ENCODE measurements at regions not wholly inside any gene's neighbourhood (a gene's known extent, or its start where the extent isn't known, plus 50 kb on each side); places are given as distances from the start of the nearest gene placed in this dataset.

- Mint-ChIP-seq H3K27me3 (peaks cover 19% of the 10 kb centered on the region), H3K9me3 (no peaks in the 10 kb centered on the region), H3K27ac (no peak overlapping the region), H3K4me3 (no peak overlapping the region), H3K36me3 (no peaks in the 10 kb centered on the region), H3K4me1 (no peaks in the 10 kb centered on the region)
- no peak for ATAC-seq
These were observed 177.2 kb downstream of the ERCC6L2 start for GRCh38 chr9:96052686-96053085.

- no peaks in the 10 kb centered on the region for H3K36me3 Mint-ChIP-seq
These were observed 175.9 kb downstream of the ERCC6L2 start for GRCh38 chr9:96051423-96051822.

GRCh38 chr9:96050861-96051155 is 175.3 kb downstream of the ERCC6L2 start:
- H3K9me3 Mint-ChIP-seq: no peaks in the 10 kb centered on the region
- peaks cover 37% of the 10 kb centered on the region for H3K27me3 Mint-ChIP-seq
- no peaks in the 10 kb centered on the region for H3K4me1 Mint-ChIP-seq
- no peak for ATAC-seq
- no peaks in the 10 kb centered on the region for H3K36me3 Mint-ChIP-seq
- H3K27ac Mint-ChIP-seq: no peak overlapping the region
- no peak overlapping the region for H3K4me3 Mint-ChIP-seq

More at GRCh38 chr9:96051423-96051822, 175.9 kb downstream of the ERCC6L2 start:
- peaks cover 31% of the 10 kb centered on the region for H3K27me3 Mint-ChIP-seq
- H3K4me1 Mint-ChIP-seq: no peaks in the 10 kb centered on the region
- no peaks in the 10 kb centered on the region for H3K9me3 Mint-ChIP-seq
- no peak overlapping the region for H3K4me3 Mint-ChIP-seq
- no peak overlapping the region for H3K27ac Mint-ChIP-seq
- ATAC-seq: no peak

GRCh38 chr9:96050048-96050860 is 174.8 kb downstream of the ERCC6L2 start:
- no peaks in the 10 kb centered on the region for H3K4me1 Mint-ChIP-seq
- no peak for ATAC-seq
- no peak overlapping the region for H3K27ac Mint-ChIP-seq
- H3K27me3 Mint-ChIP-seq: peaks cover 43% of the 10 kb centered on the region
- no peaks in the 10 kb centered on the region for H3K9me3 Mint-ChIP-seq
- H3K36me3 Mint-ChIP-seq: no peaks in the 10 kb centered on the region
- no peak overlapping the region for H3K4me3 Mint-ChIP-seq

- Mint-ChIP-seq H3K27ac (no peak overlapping the region), H3K36me3 (no peaks in the 10 kb centered on the region), H3K27me3 (peaks cover 44% of the 10 kb centered on the region), H3K4me3 (no peak overlapping the region), H3K9me3 (no peaks in the 10 kb centered on the region), H3K4me1 (no peaks in the 10 kb centered on the region)
- no peak for ATAC-seq
These were observed 173.7 kb downstream of the ERCC6L2 start for GRCh38 chr9:96048956-96049831.

GRCh38 chr9:96048104-96048955 is 172.8 kb downstream of the ERCC6L2 start:
- H3K27ac Mint-ChIP-seq: no peak overlapping the region
- no peak for ATAC-seq

GRCh38 chr9:96047741-96048103 is 172.2 kb downstream of the ERCC6L2 start:
- H3K9me3 Mint-ChIP-seq: no peaks in the 10 kb centered on the region
- peaks cover 44% of the 10 kb centered on the region for H3K27me3 Mint-ChIP-seq
- no peak for ATAC-seq
- no peaks in the 10 kb centered on the region for H3K4me1 Mint-ChIP-seq
- H3K27ac Mint-ChIP-seq: no peak overlapping the region
- no peak overlapping the region for H3K4me3 Mint-ChIP-seq
- no peaks in the 10 kb centered on the region for H3K36me3 Mint-ChIP-seq

More at GRCh38 chr9:96048104-96048955, 172.8 kb downstream of the ERCC6L2 start:
- Mint-ChIP-seq H3K4me1 (no peaks in the 10 kb centered on the region), H3K9me3 (no peaks in the 10 kb centered on the region), H3K4me3 (no peak overlapping the region), H3K27me3 (peaks cover 44% of the 10 kb centered on the region), H3K36me3 (no peaks in the 10 kb centered on the region)

- Mint-ChIP-seq H3K27ac (no peak overlapping the region), H3K27me3 (peaks cover 44% of the 10 kb centered on the region), H3K36me3 (no peaks in the 10 kb centered on the region), H3K9me3 (no peaks in the 10 kb centered on the region), H3K4me1 (no peaks in the 10 kb centered on the region), H3K4me3 (no peak overlapping the region)
- ATAC-seq: no peak
These were observed 171.7 kb downstream of the ERCC6L2 start for GRCh38 chr9:96047116-96047639.

GRCh38 chr9:96045811-96046210 is 170.3 kb downstream of the ERCC6L2 start:
- no peak overlapping the region for H3K27ac Mint-ChIP-seq
- no peaks in the 10 kb centered on the region for H3K9me3 Mint-ChIP-seq
- H3K36me3 Mint-ChIP-seq: no peaks in the 10 kb centered on the region
- H3K27me3 Mint-ChIP-seq: peaks cover 43% of the 10 kb centered on the region
- no peaks in the 10 kb centered on the region for H3K4me1 Mint-ChIP-seq
- no peak for ATAC-seq
- H3K4me3 Mint-ChIP-seq: no peak overlapping the region

GRCh38 chr9:96044401-96044800 is 168.9 kb downstream of the ERCC6L2 start:
- Mint-ChIP-seq H3K4me3 (no peak overlapping the region), H3K27me3 (peaks cover 34% of the 10 kb centered on the region), H3K36me3 (peaks cover under 1% of the 10 kb centered on the region), H3K4me1 (no peaks in the 10 kb centered on the region), H3K9me3 (peaks cover 2% of the 10 kb centered on the region), H3K27ac (no peak overlapping the region)
- ATAC-seq: no peak

GRCh38 chr9:96040591-96041461 is 165.3 kb downstream of the ERCC6L2 start:
- H3K4me1 Mint-ChIP-seq: no peaks in the 10 kb centered on the region
- H3K9me3 Mint-ChIP-seq: peaks cover 18% of the 10 kb centered on the region
- H3K27ac Mint-ChIP-seq: no peak overlapping the region

GRCh38 chr9:96038914-96039313 is 163.4 kb downstream of the ERCC6L2 start:
- Mint-ChIP-seq H3K4me3 (no peak overlapping the region), H3K36me3 (peaks cover 13% of the 10 kb centered on the region), H3K27ac (no peak overlapping the region)

More at GRCh38 chr9:96040591-96041461, 165.3 kb downstream of the ERCC6L2 start:
- no peak for ATAC-seq
- H3K27me3 Mint-ChIP-seq: peaks cover 18% of the 10 kb centered on the region
- H3K4me3 Mint-ChIP-seq: no peak overlapping the region
- peaks cover 13% of the 10 kb centered on the region for H3K36me3 Mint-ChIP-seq

GRCh38 chr9:96038271-96038670 is 162.8 kb downstream of the ERCC6L2 start:
- Mint-ChIP-seq H3K36me3 (peaks cover 13% of the 10 kb centered on the region), H3K27me3 (peaks cover 11% of the 10 kb centered on the region), H3K4me1 (no peaks in the 10 kb centered on the region), H3K4me3 (no peak overlapping the region), H3K27ac (no peak overlapping the region), H3K9me3 (peaks cover 22% of the 10 kb centered on the region)
- ATAC-seq: no peak

More at GRCh38 chr9:96038914-96039313, 163.4 kb downstream of the ERCC6L2 start:
- Mint-ChIP-seq H3K4me1 (no peaks in the 10 kb centered on the region), H3K9me3 (peaks cover 22% of the 10 kb centered on the region), H3K27me3 (peaks cover 11% of the 10 kb centered on the region)
- ATAC-seq: no peak

- Mint-ChIP-seq H3K4me1 (no peaks in the 10 kb centered on the region), H3K36me3 (peaks cover 13% of the 10 kb centered on the region), H3K9me3 (peaks cover 22% of the 10 kb centered on the region), H3K27ac (no peak overlapping the region), H3K4me3 (no peak overlapping the region), H3K27me3 (peaks cover 11% of the 10 kb centered on the region)
- ATAC-seq: no peak
These were observed 159.1 kb downstream of the ERCC6L2 start for GRCh38 chr9:96034553-96035122.
